GM12878 (cell line): ENCODE measurements at regions not wholly inside any gene's neighbourhood (a gene's known extent, or its start where the extent isn't known, plus 50 kb on each side); places are given as distances from the start of the nearest gene placed in this dataset.

Experiments used
- ATAC-seq: fragments of 200-7000 bp; cut with Tn5 transposase; 3 replicates; pipeline ENCODE4 v1.9.1; 2020; ENCODE audit warnings: mild to moderate bottlenecking, moderate library complexity
- BruUV-seq: library from RNA; stranded (reverse); fragments of 400-500 nt; replicated peaks from 2 replicates; lab custom pipeline; 2021; lab: Mats Ljungman, UMichigan
- CTCF ChIA-PET: fragments of 300-600 bp; sonication (Branson Sonifier 250); formaldehyde crosslinking; extraction: SDS; loops from one replicate; lab custom pipeline; 2021; ENCODE audit warnings: inconsistent platforms; lab: Yijun Ruan, JAX
- POLR2A ChIA-PET: fragments of 350-600 bp; formaldehyde crosslinking; extraction: SDS; loops from one replicate; lab custom pipeline; 2021; ENCODE audit warnings: inconsistent platforms; lab: Charles Lee
- RAD21 ChIA-PET: fragments of 300-600 bp; sonication (Branson Sonifier 250); formaldehyde crosslinking; loops from one replicate; lab custom pipeline; 2023; ENCODE audit warnings: antibody characterized with exemption; ENCODE audit not compliant: unreplicated experiment; lab: Charles Lee
- SMC1A ChIA-PET: fragments of 300-600 bp; sonication (Branson Sonifier 250); formaldehyde crosslinking; loops from one replicate; lab custom pipeline; 2023; ENCODE audit not compliant: unreplicated experiment, uncharacterized antibody; lab: Charles Lee
- DNase-seq: peaks from one replicate; pipeline ENCODE4 v3.0.0-alpha.2; 2011; ENCODE audit warnings: low read depth, low spot score
- FAIRE-seq: peaks from 3 replicates; lab custom pipeline; 2011; peaks lifted over from hg19 to GRCh38; lab: Jason Lieb, UNC
- H2AFZ ChIP-seq: 2 replicates; pipeline ENCODE4 v1.6.0; 2011; ENCODE audit warnings: low read depth, low read length, control low read depth; ENCODE audit not compliant: control insufficient read depth
- H3K27ac ChIP-seq: 2 replicates; pipeline ENCODE4 v1.5.1; 2011; ENCODE audit warnings: control low read depth; ENCODE audit not compliant: control insufficient read depth, insufficient read depth
- H3K27me3 ChIP-seq, 2 experiments: replicated peaks in 1 of 2; 2 replicates each; pipeline versions ENCODE4 v1.6.0 to v1.6.1; 2011; ENCODE audit warnings: low read length in 1 of 2; ENCODE audit not compliant: control insufficient read depth in 2 of 2, insufficient read depth in 2 of 2
- H3K36me3 ChIP-seq, 2 experiments: 2 replicates each; pipeline ENCODE4 v1.5.1; 2011; ENCODE audit warnings: low read length in 1 of 2; ENCODE audit not compliant: control insufficient read depth in 2 of 2, insufficient read depth in 2 of 2
- H3K4me1 ChIP-seq: 2 replicates; pipeline ENCODE4 v1.6.1; 2011; ENCODE audit warnings: mild to moderate bottlenecking, low read length, moderate library complexity, mixed read lengths; ENCODE audit not compliant: control insufficient read depth, insufficient read depth
- H3K4me2 ChIP-seq: 2 replicates; pipeline ENCODE4 v1.6.0; 2011; ENCODE audit warnings: control low read depth; ENCODE audit not compliant: control insufficient read depth, insufficient read depth
- H3K4me3 ChIP-seq: fragments of 200-600 bp; sonication (generic); 2 replicates; pipeline ENCODE4 v1.5.1; 2016
- H3K79me2 ChIP-seq: 2 replicates; pipeline ENCODE4 v1.6.0; 2011; ENCODE audit warnings: low read length; ENCODE audit not compliant: control insufficient read depth, insufficient read depth
- H3K9ac ChIP-seq: 2 replicates; pipeline ENCODE4 v1.8.0; 2011; ENCODE audit warnings: low read length, control low read depth, mixed read lengths; ENCODE audit not compliant: control insufficient read depth, insufficient read depth
- H3K9me3 ChIP-seq: replicated peaks from 3 replicates; pipeline ENCODE4 v1.5.1; 2011; ENCODE audit warnings: mild to moderate bottlenecking, low read length; ENCODE audit not compliant: control insufficient read depth, insufficient read depth
- H4K20me1 ChIP-seq: 2 replicates; pipeline ENCODE4 v1.6.0; 2011; ENCODE audit not compliant: control insufficient read depth, insufficient read depth
- CREM ChIP-seq: IDR thresholded peaks from 2 replicates; pipeline ENCODE4 v1.6.1; 2014; ENCODE audit warnings: antibody characterized with exemption, low read depth
- FOS ChIP-seq: IDR thresholded peaks from 3 replicates; pipeline ENCODE4 v1.6.1; 2011; ENCODE audit warnings: borderline replicate concordance; ENCODE audit not compliant: insufficient read length; ENCODE audit errors: extremely low read depth
- FOXM1 ChIP-seq: IDR thresholded peaks from 2 replicates; pipeline ENCODE4 v1.6.1; 2012; ENCODE audit warnings: low read depth, mild to moderate bottlenecking, inconsistent platforms, low read length, moderate library complexity
- GABPA ChIP-seq: IDR thresholded peaks from 2 replicates; pipeline ENCODE4 v1.6.1; 2014; ENCODE audit warnings: antibody characterized with exemption, low read depth, mild to moderate bottlenecking, inconsistent platforms
- HSF1 ChIP-seq: fragments of 150-350 bp; IDR thresholded peaks from 2 replicates; pipeline ENCODE4 v1.6.1; 2014; ENCODE audit warnings: mild to moderate bottlenecking, low read depth, low read length
- JUND ChIP-seq: IDR thresholded peaks from 2 replicates; pipeline ENCODE4 v1.6.1; 2012; ENCODE audit warnings: low read depth, mild to moderate bottlenecking, low read length, improper control_type of control experiment, moderate library complexity
- KDM1A ChIP-seq: fragments of 200-600 bp; sonication (generic); IDR thresholded peaks from 2 replicates; pipeline ENCODE4 v1.6.1; 2016; ENCODE audit warnings: borderline replicate concordance
- MEF2B ChIP-seq: fragments of 450-650 bp; IDR thresholded peaks from 2 replicates; pipeline ENCODE4 v1.6.1; 2018; ENCODE audit warnings: mild to moderate bottlenecking, moderate library complexity; ENCODE audit not compliant: partially characterized antibody, poor library complexity, severe bottlenecking
- NFYA ChIP-seq: IDR thresholded peaks from 2 replicates; pipeline ENCODE4 v1.6.1; 2011; ENCODE audit warnings: low read depth, mild to moderate bottlenecking, low read length, improper control_type of control experiment, borderline replicate concordance
- NFYB ChIP-seq: IDR thresholded peaks from 2 replicates; pipeline ENCODE4 v1.6.1; 2011; ENCODE audit warnings: low read depth, mild to moderate bottlenecking, low read length, improper control_type of control experiment, moderate library complexity; ENCODE audit not compliant: insufficient read depth
- POLR2A ChIP-seq: IDR thresholded peaks from 2 replicates; pipeline ENCODE4 v1.6.1; 2011; ENCODE audit warnings: low read depth, mild to moderate bottlenecking, low read length
- SMC3 ChIP-seq: IDR thresholded peaks from 2 replicates; pipeline ENCODE4 v1.6.1; 2011; ENCODE audit warnings: low read length, improper control_type of control experiment, borderline replicate concordance
- STAT3 ChIP-seq: IDR thresholded peaks from 2 replicates; pipeline ENCODE4 v1.6.1; 2011; ENCODE audit warnings: low read depth, low read length, improper control_type of control experiment
- TCF7 ChIP-seq: IDR thresholded peaks from 2 replicates; pipeline ENCODE4 v1.6.1; 2014; ENCODE audit warnings: antibody characterized with exemption, borderline replicate concordance
- USF1 ChIP-seq: IDR thresholded peaks from 2 replicates; pipeline ENCODE4 v1.6.1; 2011; ENCODE audit warnings: borderline replicate concordance, low read depth, mild to moderate bottlenecking, moderate library complexity, mixed read lengths, low read length; ENCODE audit not compliant: insufficient read depth; ENCODE audit errors: extremely low read length
- ZNF274 ChIP-seq: IDR thresholded peaks from one replicate; pipeline ENCODE4 v1.8.0; 2011; ENCODE audit not compliant: insufficient read length, insufficient read depth
- WGBS: methylation state at CpG from one replicate; pipeline ENCODE4 v1.1.6; 2016; ENCODE audit warnings: low lambda C conversion rate; ENCODE audit not compliant: insufficient replicate concordance, insufficient coverage; ENCODE audit errors: missing lambda C conversion rate; 5-methylcytosine and 5-hydroxymethylcytosine counted together
- in situ Hi-C: fragments of 300-500 bp; cut with MboI; formaldehyde crosslinking; loops from 9 replicates; pipeline ENCODE4 v1.14.3; 2018; ENCODE audit warnings: mixed read lengths
- intact Hi-C: fragments of 100-400 bp; cut with micrococcal nuclease; formaldehyde crosslinking; loops from one replicate; pipeline ENCODE4 v1.14.2; 2022; ENCODE audit not compliant: unreplicated experiment

- TF ChIP-seq FOS = no peak
Observed at GRCh38 chr3:177451864-177452830, 254.9 kb upstream of the TBL1XR1 start (continued).

GRCh38 chr3:177452831-177453450 is 255.7 kb upstream of the TBL1XR1 start:
- in situ Hi-C loops (no loop called here), intact Hi-C loops (no loop called here)
- Histone ChIP-seq H3K4me1 (peaks cover 19% of the 10 kb centered on the region), H3K9ac (no peak overlapping the region), H2AFZ (no peak overlapping the region), H3K36me3 (no peaks in the 10 kb centered on the region), H3K9me3 (peaks cover 3% of the 10 kb centered on the region; the same call in 2 of the 3 replicates), H4K20me1 (no peaks in the 10 kb centered on the region), H3K4me3 (no peak overlapping the region), H3K4me2 (no peak overlapping the region), H3K79me2 (no peaks in the 10 kb centered on the region), H3K27me3 (no peaks in the 10 kb centered on the region), H3K27ac (no peak overlapping the region)
- DNase-seq (no peak), ATAC-seq (no peak), FAIRE-seq (no peak)
- 62% methylated on average over 6 of the region's 6 CpGs for WGBS
- SMC1A ChIA-PET = no interaction called here
- POLR2A ChIA-PET = no interaction called here
- no TSS peak for BruUV-seq
- TF ChIP-seq MEF2B (no peak), FOXM1 (no peak), STAT3 (no peak), HSF1 (no peak), KDM1A (no peak), NFYA (no peak), NFYB (no peak), SMC3 (no peak), ZNF274 (no peak), USF1 (no peak), CREM (no peak), POLR2A (no peak), GABPA (no peak), JUND (no peak), TCF7 (no peak)
- CTCF ChIA-PET = no interaction called here
- RAD21 ChIA-PET = no interaction called here
